Activated T-cell treated with anti-CD3 and anti-CD28 coated beads for 48 hours (primary cell): ENCODE measurements at regions not wholly inside any gene's neighbourhood (a gene's known extent, or its start where the extent isn't known, plus 50 kb on each side); places are given as distances from the start of the nearest gene placed in this dataset.
A peak's percentile ranks its signal among the peaks of the same experiment; 100 is the strongest.

Experiments used
- DNase-seq: peaks from one replicate; pipeline ENCODE4 v3.0.0-alpha.2; 2020; ENCODE audit warnings: low read depth

GRCh38 chr14:38762845-38763244, 340.2 kb downstream of the SEC23A start:
- DNase-seq: no peak

- DNase-seq: no peak
Observed at GRCh38 chr14:38762426-38762825, 340.6 kb downstream of the SEC23A start.

- no peak for DNase-seq
Observed at GRCh38 chr14:38761033-38761432, 342.0 kb downstream of the SEC23A start.

GRCh38 chr14:38758661-38759060, 344.4 kb downstream of the SEC23A start:
- no peak for DNase-seq

- no peak for DNase-seq
Observed at GRCh38 chr14:38755036-38755435, 348.0 kb downstream of the SEC23A start.

- no peak for DNase-seq
Observed at GRCh38 chr14:38752750-38753149, 350.3 kb downstream of the SEC23A start.

GRCh38 chr14:38752341-38752740, 350.7 kb downstream of the SEC23A start:
- no peak for DNase-seq

GRCh38 chr14:38751459-38751858, 351.6 kb downstream of the SEC23A start:
- DNase-seq: no peak

- no peak for DNase-seq
Observed at GRCh38 chr14:38749936-38750335, 353.1 kb downstream of the SEC23A start.

- DNase-seq: no peak
Observed at GRCh38 chr14:38745861-38746260, 357.2 kb downstream of the SEC23A start.

- no peak for DNase-seq
Observed at GRCh38 chr14:38743966-38744584, 359.0 kb downstream of the SEC23A start.

GRCh38 chr14:38737686-38738407, 365.2 kb downstream of the SEC23A start:
- no peak for DNase-seq

GRCh38 chr14:38735005-38735404, 368.0 kb downstream of the SEC23A start:
- no peak for DNase-seq

GRCh38 chr14:38731962-38732361, 371.1 kb downstream of the SEC23A start:
- DNase-seq: no peak

GRCh38 chr14:38730420-38730819, 372.6 kb downstream of the SEC23A start:
- DNase-seq: no peak

- no peak for DNase-seq
Observed at GRCh38 chr14:38727731-38728130, 375.3 kb downstream of the SEC23A start.

- DNase-seq: no peak
Observed at GRCh38 chr14:38724621-38725020, 378.4 kb downstream of the SEC23A start.

GRCh38 chr14:38723959-38724358, 379.1 kb downstream of the SEC23A start:
- DNase-seq: no peak

GRCh38 chr14:38723277-38723676, 379.8 kb downstream of the SEC23A start:
- DNase-seq: no peak

GRCh38 chr14:38721822-38722431, 381.1 kb downstream of the SEC23A start:
- peak; percentile 21 for DNase-seq

GRCh38 chr14:38718519-38718918, 384.5 kb downstream of the SEC23A start:
- DNase-seq: no peak

GRCh38 chr14:38716926-38717325, 386.1 kb downstream of the SEC23A start:
- DNase-seq: no peak

GRCh38 chr14:38710881-38711280, 392.2 kb downstream of the SEC23A start:
- DNase-seq: no peak
